22Rv1 (cell line): ENCODE measurements at regions not wholly inside any gene's neighbourhood (a gene's known extent, or its start where the extent isn't known, plus 50 kb on each side); places are given as distances from the start of the nearest gene placed in this dataset.
"Not testable (repeated sequence)": the region's sequence is repeated elsewhere in the genome, so short reads cannot be mapped to it uniquely, and the experiment has no call there.

ENCODE experiments used
- CTCF ChIP-seq: fragments of 450-650 bp; IDR thresholded peaks from 2 replicates; pipeline ENCODE4 v1.5.1; 2017; ENCODE audit warnings: mild to moderate bottlenecking
- ZFX ChIP-seq: fragments of 450-650 bp; IDR thresholded peaks from 2 replicates; pipeline ENCODE4 v1.6.1; 2017; ENCODE audit warnings: antibody characterized with exemption, borderline replicate concordance

- not testable (repeated sequence) for TF ChIP-seq CTCF, ZFX
These were observed 207.2 kb downstream of the BANP start for GRCh38 chr16:88158256-88159045.
